Thoracic aorta (tissue), 2 donors: ENCODE measurements at regions not wholly inside any gene's neighbourhood (a gene's known extent, or its start where the extent isn't known, plus 50 kb on each side); places are given as distances from the start of the nearest gene placed in this dataset.

Experiments used
- ATAC-seq: fragments of 150-250 bp; one replicate; pipeline ENCODE4 v1.8.0; 2017; ENCODE audit warnings: low read depth; ENCODE audit not compliant: insufficient number of reproducible peaks, low FRiP score
- DNase-seq: peaks from one replicate; pipeline ENCODE4 v3.0.0-alpha.2; 2020; ENCODE audit warnings: low spot score
- H3K27ac ChIP-seq, 2 donors: fragments of 200-600 bp; sonication (generic); 1 replicate in 1 of 2; 2 replicates in 1 of 2; pipeline ENCODE4 v1.5.1; 2016; ENCODE audit warnings: mild to moderate bottlenecking in 2 of 2, moderate library complexity in 2 of 2
- H3K27me3 ChIP-seq: fragments of 200-600 bp; sonication (generic); replicated peaks from 2 replicates; pipeline ENCODE4 v1.6.0; 2016; ENCODE audit warnings: mild to moderate bottlenecking; ENCODE audit not compliant: insufficient read depth
- H3K36me3 ChIP-seq: fragments of 200-600 bp; sonication (generic); one replicate; pipeline ENCODE4 v1.5.1; 2016
- H3K4me1 ChIP-seq, 2 donors: fragments of 200-600 bp; sonication (generic); 1 replicate in 1 of 2; 2 replicates in 1 of 2; pipeline versions ENCODE4 v1.5.1 to v1.6.0; 2016; ENCODE audit warnings: low read depth in 2 of 2, mild to moderate bottlenecking in 1 of 2; ENCODE audit not compliant: control insufficient read depth in 1 of 2
- H3K4me3 ChIP-seq: fragments of 200-600 bp; sonication (generic); 2 replicates; pipeline ENCODE4 v1.5.1; 2016; ENCODE audit warnings: mild to moderate bottlenecking
- H3K9me3 ChIP-seq: fragments of 200-600 bp; sonication (generic); 2 replicates; pipeline ENCODE4 v1.5.1; 2016
- CTCF ChIP-seq: fragments of 200-600 bp; sonication (generic); IDR thresholded peaks from one replicate; pipeline ENCODE4 v1.5.1; 2019; ENCODE audit warnings: antibody characterized with exemption

GRCh38 chr10:89829262-89829886 lies 128.0 kb downstream of the KIF20B start:
- no peak for DNase-seq
- Histone ChIP-seq H3K4me1 (no peaks in the 10 kb centered on the region), H3K4me3 (no peak overlapping the region), H3K9me3 (no peaks in the 10 kb centered on the region), H3K36me3 (no peaks in the 10 kb centered on the region), H3K27ac (no peak overlapping the region), H3K27me3 (no peaks in the 10 kb centered on the region)
- no peak for TF ChIP-seq CTCF
- ATAC-seq = no peak

- Histone ChIP-seq H3K27ac (no peak overlapping the region), H3K36me3 (no peaks in the 10 kb centered on the region), H3K27me3 (no peaks in the 10 kb centered on the region), H3K4me3 (no peak overlapping the region), H3K4me1 (no peaks in the 10 kb centered on the region), H3K9me3 (no peaks in the 10 kb centered on the region)
- ATAC-seq = no peak
- DNase-seq = no peak
- TF ChIP-seq CTCF = no peak
Measured at GRCh38 chr10:89829887-89830269, 128.5 kb downstream of the KIF20B start.

GRCh38 chr10:89830624-89831023 lies 129.2 kb downstream of the KIF20B start:
- DNase-seq (no peak), ATAC-seq (no peak)
- H3K27ac ChIP-seq = no peak overlapping the region
- no peak overlapping the region for H3K4me3 ChIP-seq
- no peaks in the 10 kb centered on the region for H3K4me1 ChIP-seq
- no peaks in the 10 kb centered on the region for H3K27me3 ChIP-seq
- H3K9me3 ChIP-seq = no peaks in the 10 kb centered on the region
- TF ChIP-seq CTCF = no peak
- no peaks in the 10 kb centered on the region for H3K36me3 ChIP-seq

GRCh38 chr10:89836840-89837164 lies 135.4 kb downstream of the KIF20B start:
- Histone ChIP-seq H3K27ac (peak overlapping the region in 1 of 2 donors; percentile 31), H3K27me3 (no peaks in the 10 kb centered on the region), H3K4me3 (peak overlapping the region; percentile 80), H3K9me3 (no peaks in the 10 kb centered on the region), H3K4me1 (peaks cover 7 to 8% of the 10 kb centered on the region in 2 donors), H3K36me3 (no peaks in the 10 kb centered on the region)
- DNase-seq = no peak
- no peak for TF ChIP-seq CTCF
- no peak for ATAC-seq

- ATAC-seq = no peak
- Histone ChIP-seq H3K9me3 (no peaks in the 10 kb centered on the region), H3K4me1 (peaks cover 7 to 8% of the 10 kb centered on the region in 2 donors), H3K27ac (peak overlapping the region in 1 of 2 donors; percentile 31), H3K36me3 (no peaks in the 10 kb centered on the region), H3K27me3 (no peaks in the 10 kb centered on the region), H3K4me3 (peak overlapping the region; percentile 80)
- no peak for DNase-seq
- TF ChIP-seq CTCF = no peak
Measured at GRCh38 chr10:89837165-89838043, 136.0 kb downstream of the KIF20B start.
